GM12878 (cell line): ENCODE measurements at regions not wholly inside any gene's neighbourhood (a gene's known extent, or its start where the extent isn't known, plus 50 kb on each side); places are given as distances from the start of the nearest gene placed in this dataset.

Source experiments
- ATAC-seq: fragments of 200-7000 bp; cut with Tn5 transposase; 3 replicates; pipeline ENCODE4 v1.9.1; 2020; ENCODE audit warnings: mild to moderate bottlenecking, moderate library complexity
- BruUV-seq: library from RNA; stranded (reverse); fragments of 400-500 nt; replicated peaks from 2 replicates; lab custom pipeline; 2021; lab: Mats Ljungman, UMichigan
- CTCF ChIA-PET: fragments of 300-600 bp; sonication (Branson Sonifier 250); formaldehyde crosslinking; extraction: SDS; loops from one replicate; lab custom pipeline; 2021; ENCODE audit warnings: inconsistent platforms; lab: Yijun Ruan, JAX
- POLR2A ChIA-PET: fragments of 350-600 bp; formaldehyde crosslinking; extraction: SDS; loops from one replicate; lab custom pipeline; 2021; ENCODE audit warnings: inconsistent platforms; lab: Charles Lee
- RAD21 ChIA-PET: fragments of 300-600 bp; sonication (Branson Sonifier 250); formaldehyde crosslinking; loops from one replicate; lab custom pipeline; 2023; ENCODE audit warnings: antibody characterized with exemption; ENCODE audit not compliant: unreplicated experiment; lab: Charles Lee
- SMC1A ChIA-PET: fragments of 300-600 bp; sonication (Branson Sonifier 250); formaldehyde crosslinking; loops from one replicate; lab custom pipeline; 2023; ENCODE audit not compliant: unreplicated experiment, uncharacterized antibody; lab: Charles Lee
- DNase-seq: peaks from one replicate; pipeline ENCODE4 v3.0.0-alpha.2; 2011; ENCODE audit warnings: low read depth, low spot score
- FAIRE-seq: peaks from 3 replicates; lab custom pipeline; 2011; peaks lifted over from hg19 to GRCh38; lab: Jason Lieb, UNC
- H2AFZ ChIP-seq: 2 replicates; pipeline ENCODE4 v1.6.0; 2011; ENCODE audit warnings: low read depth, low read length, control low read depth; ENCODE audit not compliant: control insufficient read depth
- H3K27ac ChIP-seq: 2 replicates; pipeline ENCODE4 v1.5.1; 2011; ENCODE audit warnings: control low read depth; ENCODE audit not compliant: control insufficient read depth, insufficient read depth
- H3K27me3 ChIP-seq, 2 experiments: replicated peaks in 1 of 2; 2 replicates each; pipeline versions ENCODE4 v1.6.0 to v1.6.1; 2011; ENCODE audit warnings: low read length in 1 of 2; ENCODE audit not compliant: control insufficient read depth in 2 of 2, insufficient read depth in 2 of 2
- H3K36me3 ChIP-seq, 2 experiments: 2 replicates each; pipeline ENCODE4 v1.5.1; 2011; ENCODE audit warnings: low read length in 1 of 2; ENCODE audit not compliant: control insufficient read depth in 2 of 2, insufficient read depth in 2 of 2
- H3K4me1 ChIP-seq: 2 replicates; pipeline ENCODE4 v1.6.1; 2011; ENCODE audit warnings: mild to moderate bottlenecking, low read length, moderate library complexity, mixed read lengths; ENCODE audit not compliant: control insufficient read depth, insufficient read depth
- H3K4me2 ChIP-seq: 2 replicates; pipeline ENCODE4 v1.6.0; 2011; ENCODE audit warnings: control low read depth; ENCODE audit not compliant: control insufficient read depth, insufficient read depth
- H3K4me3 ChIP-seq: fragments of 200-600 bp; sonication (generic); 2 replicates; pipeline ENCODE4 v1.5.1; 2016
- H3K79me2 ChIP-seq: 2 replicates; pipeline ENCODE4 v1.6.0; 2011; ENCODE audit warnings: low read length; ENCODE audit not compliant: control insufficient read depth, insufficient read depth
- H3K9ac ChIP-seq: 2 replicates; pipeline ENCODE4 v1.8.0; 2011; ENCODE audit warnings: low read length, control low read depth, mixed read lengths; ENCODE audit not compliant: control insufficient read depth, insufficient read depth
- H3K9me3 ChIP-seq: replicated peaks from 3 replicates; pipeline ENCODE4 v1.5.1; 2011; ENCODE audit warnings: mild to moderate bottlenecking, low read length; ENCODE audit not compliant: control insufficient read depth, insufficient read depth
- H4K20me1 ChIP-seq: 2 replicates; pipeline ENCODE4 v1.6.0; 2011; ENCODE audit not compliant: control insufficient read depth, insufficient read depth
- BCLAF1 ChIP-seq: fragments of 450-650 bp; IDR thresholded peaks from 2 replicates; pipeline ENCODE4 v1.6.1; 2017; ENCODE audit warnings: antibody characterized with exemption, mild to moderate bottlenecking, moderate library complexity
- CTCF ChIP-seq, 3 experiments: IDR thresholded peaks in 2 of 3; conservative IDR thresholded peaks in 1 of 3; 2 replicates each; pipeline ENCODE4 v1.5.1; 2011; ENCODE audit warnings: low read depth in 3 of 3, low read length in 3 of 3, mild to moderate bottlenecking in 3 of 3, control low read depth in 2 of 3, moderate library complexity in 2 of 3, inconsistent platforms in 1 of 3, mixed read lengths in 1 of 3; ENCODE audit not compliant: control insufficient read depth in 2 of 3, insufficient read depth in 1 of 3; ENCODE audit errors: extremely low read depth in 1 of 3
- ELK1 ChIP-seq: IDR thresholded peaks from 2 replicates; pipeline ENCODE4 v1.6.1; 2012; ENCODE audit warnings: low read depth, low read length, improper control_type of control experiment
- FOXM1 ChIP-seq: IDR thresholded peaks from 2 replicates; pipeline ENCODE4 v1.6.1; 2012; ENCODE audit warnings: low read depth, mild to moderate bottlenecking, inconsistent platforms, low read length, moderate library complexity
- HDAC2 ChIP-seq: fragments of 200-600 bp; sonication (generic); IDR thresholded peaks from 2 replicates; pipeline ENCODE4 v1.6.1; 2017
- NRF1 ChIP-seq: conservative IDR thresholded peaks from 2 replicates; pipeline ENCODE4 v1.6.1; 2011; ENCODE audit warnings: mild to moderate bottlenecking, low read depth, low read length, improper control_type of control experiment
- SMARCA5 ChIP-seq: fragments of 450-650 bp; IDR thresholded peaks from 2 replicates; pipeline ENCODE4 v1.6.1; 2017; ENCODE audit warnings: mild to moderate bottlenecking
- ZNF217 ChIP-seq: fragments of 450-650 bp; IDR thresholded peaks from 2 replicates; pipeline ENCODE4 v1.6.1; 2017; ENCODE audit warnings: antibody characterized with exemption, mild to moderate bottlenecking
- ZZZ3 ChIP-seq: IDR thresholded peaks from 2 replicates; pipeline ENCODE4 v1.6.1; 2011; ENCODE audit warnings: low read depth; ENCODE audit not compliant: control insufficient read depth, insufficient read length
- WGBS: methylation state at CpG from one replicate; pipeline ENCODE4 v1.1.6; 2016; ENCODE audit warnings: low lambda C conversion rate; ENCODE audit not compliant: insufficient replicate concordance, insufficient coverage; ENCODE audit errors: missing lambda C conversion rate; 5-methylcytosine and 5-hydroxymethylcytosine counted together
- in situ Hi-C: fragments of 300-500 bp; cut with MboI; formaldehyde crosslinking; loops from 9 replicates; pipeline ENCODE4 v1.14.3; 2018; ENCODE audit warnings: mixed read lengths
- intact Hi-C: fragments of 100-400 bp; cut with micrococcal nuclease; formaldehyde crosslinking; loops from one replicate; pipeline ENCODE4 v1.14.2; 2022; ENCODE audit not compliant: unreplicated experiment

GRCh38 chr2:204176306-204176705, 239.7 kb downstream of the ICOS start:
- RAD21 ChIA-PET, result no interaction called here
- Histone ChIP-seq H3K9ac (no peak overlapping the region), H3K9me3 (no peaks in the 10 kb centered on the region), H3K27me3 (no peaks in the 10 kb centered on the region), H3K27ac (no peak overlapping the region), H3K4me2 (no peak overlapping the region), H3K36me3 (no peaks in the 10 kb centered on the region), H3K4me3 (no peak overlapping the region), H4K20me1 (no peaks in the 10 kb centered on the region), H3K4me1 (no peaks in the 10 kb centered on the region), H3K79me2 (no peaks in the 10 kb centered on the region), H2AFZ (no peak overlapping the region)
- 50% methylated on average over 1 of the region's 1 CpG for WGBS
- DNase-seq (no peak), FAIRE-seq (no peak), ATAC-seq (no peak)
- TF ChIP-seq BCLAF1, result no peak
- TF ChIP-seq ZZZ3, result no peak
- no peak for TF ChIP-seq ZNF217
- TF ChIP-seq NRF1, result no peak
- no peak for TF ChIP-seq SMARCA5
- TF ChIP-seq CTCF (IDR thresholded peaks at IDR 0.05 in 2 of 3, conservative IDR thresholded peaks at IDR 0.05 in 1 of 3; ENCODE audit: control insufficient read depth in 2 of 3, extremely low read depth in 1 of 3, insufficient read depth in 1 of 3, low read depth in 3 of 3, low read length in 3 of 3), result no peak
- TF ChIP-seq ELK1, result no peak
- no peak for TF ChIP-seq HDAC2
- no peak for TF ChIP-seq FOXM1
- intact Hi-C loops (loop anchor here (10.0 kb wide), 2 partner anchors 252 to 692 kb away; no protein-coding TSS in a partner anchor), in situ Hi-C loops (no loop called here)
- POLR2A ChIA-PET, result no interaction called here
- BruUV-seq, result no TSS peak
- SMC1A ChIA-PET, result interaction anchor here (0.6 to 1.8 kb wide), 4 partner anchors 8 to 215 kb away, joined by 3 to 5 read pairs (median 3); no protein-coding TSS in a partner anchor
- CTCF ChIA-PET, result interaction anchor here (2.1 to 3.0 kb wide), 4 partner anchors 10 to 84 kb away, joined by 5 to 22 read pairs (median 12); no protein-coding TSS in a partner anchor
